K562 (cell line): ENCODE measurements at regions not wholly inside any gene's neighbourhood (a gene's known extent, or its start where the extent isn't known, plus 50 kb on each side); places are given as distances from the start of the nearest gene placed in this dataset.

Experiments used
- ATAC-seq: fragments of 200-7000 bp; cut with Tn5 transposase; 3 replicates; pipeline ENCODE4 v1.9.1; 2020; ENCODE audit warnings: moderate library complexity
- BruUV-seq: library from RNA; stranded (reverse); fragments of 400-500 nt; replicated peaks from 2 replicates; lab custom pipeline; 2021; lab: Mats Ljungman, UMichigan
- CTCF ChIA-PET: fragments of 300-600 bp; formaldehyde crosslinking; extraction: SDS; loops from one replicate; lab custom pipeline; 2021; ENCODE audit warnings: low intra/inter-chr PET ratio; lab: Yijun Ruan, JAX
- POLR2A ChIA-PET: fragments of 300-600, 350-650 bp; sonication (Branson Sonifier 250); formaldehyde crosslinking; extraction: SDS; loops from one replicate; lab custom pipeline; 2021; ENCODE audit warnings: antibody characterized with exemption, inconsistent platforms; lab: Yijun Ruan, JAX
- DNase-seq, 4 experiments: peaks; one replicate each; pipeline versions ENCODE4 v3.0.0 to v3.0.0-alpha.2; 2011 to 2018; ENCODE audit warnings: low spot score in 3 of 4, mixed read lengths in 3 of 4; ENCODE audit errors: extremely low read depth in 1 of 4
- FAIRE-seq: peaks from 2 replicates; lab custom pipeline; 2011; peaks lifted over from hg19 to GRCh38; lab: Jason Lieb, UNC
- H2AFZ ChIP-seq: 2 replicates; pipeline ENCODE4 v1.6.0; 2011; ENCODE audit warnings: low read depth, low read length, control low read depth, inconsistent platforms
- H3K27ac ChIP-seq: fragments of 200-600 bp; 3 replicates; pipeline ENCODE4 v1.8.0; 2011; ENCODE audit warnings: low read depth, mild to moderate bottlenecking, control low read depth, inconsistent platforms, low read length, moderate library complexity, mixed read lengths; ENCODE audit errors: extremely low read depth
- H3K27me3 ChIP-seq, 2 experiments: fragments of 300-600 bp in 1 of 2; 2 replicates in 1 of 2; 3 replicates in 1 of 2; pipeline versions ENCODE4 v1.6.0 to v1.8.0; 2011; ENCODE audit warnings: inconsistent platforms in 2 of 2, low read length in 2 of 2, mild to moderate bottlenecking in 1 of 2, mixed read lengths in 1 of 2, moderate library complexity in 1 of 2; ENCODE audit not compliant: control insufficient read depth in 2 of 2, insufficient read depth in 2 of 2
- H3K36me3 ChIP-seq: fragments of 300-600 bp; 3 replicates; pipeline ENCODE4 v1.8.0; 2011; ENCODE audit warnings: mild to moderate bottlenecking, low read length, inconsistent platforms; ENCODE audit not compliant: control insufficient read depth, insufficient read depth
- H3K4me1 ChIP-seq, 2 experiments: fragments of 200-600 bp in 1 of 2; replicated peaks in 1 of 2; 2 replicates in 1 of 2; 3 replicates in 1 of 2; pipeline versions ENCODE4 v1.5.1 to v1.8.0; 2011; ENCODE audit warnings: inconsistent platforms in 2 of 2, low read length in 2 of 2, mild to moderate bottlenecking in 1 of 2, mixed read lengths in 1 of 2, moderate library complexity in 1 of 2; ENCODE audit not compliant: control insufficient read depth in 2 of 2, insufficient read depth in 2 of 2
- H3K4me2 ChIP-seq: 2 replicates; pipeline ENCODE4 v1.6.1; 2011; ENCODE audit warnings: low read length, control low read depth, inconsistent platforms, mixed read lengths; ENCODE audit not compliant: insufficient read depth
- H3K4me3 ChIP-seq: fragments of 200-600 bp; sonication (generic), shearing (Covaris generic); 2 replicates; pipeline ENCODE4 v1.5.1; 2016; ENCODE audit warnings: control low read depth, inconsistent platforms
- H3K79me2 ChIP-seq: fragments of 200-600 bp; 3 replicates; pipeline ENCODE4 v1.8.0; 2011; ENCODE audit warnings: low read length, inconsistent platforms; ENCODE audit not compliant: control insufficient read depth, insufficient read depth
- H3K9ac ChIP-seq, 2 experiments: 2 replicates each; pipeline versions ENCODE4 v1.6.0 to v1.6.1; 2011; ENCODE audit warnings: low read depth in 2 of 2, low read length in 2 of 2, control low read depth in 1 of 2, inconsistent platforms in 1 of 2, mild to moderate bottlenecking in 1 of 2, mixed read lengths in 1 of 2; ENCODE audit not compliant: insufficient read depth in 1 of 2
- H3K9me1 ChIP-seq: one replicate; pipeline ENCODE4 v1.6.0; 2011; ENCODE audit warnings: inconsistent platforms, mild to moderate bottlenecking, low read length, moderate library complexity; ENCODE audit not compliant: control insufficient read depth, insufficient read depth
- H3K9me3 ChIP-seq: replicated peaks from 2 replicates; pipeline ENCODE4 v1.5.1; 2011; ENCODE audit warnings: low read depth, low read length, inconsistent platforms; ENCODE audit not compliant: control insufficient read depth, insufficient read depth
- H4K20me1 ChIP-seq: replicated peaks from 2 replicates; pipeline ENCODE4 v1.6.1; 2011; ENCODE audit warnings: low read length, inconsistent platforms, mixed read lengths; ENCODE audit not compliant: control insufficient read depth, insufficient read depth
- BHLHE40 ChIP-seq: IDR thresholded peaks from 2 replicates; pipeline ENCODE4 v1.6.1; 2011; ENCODE audit warnings: low read length, improper control_type of control experiment
- HDAC6 ChIP-seq: IDR thresholded peaks from 2 replicates; pipeline ENCODE4 v1.6.1; 2012; ENCODE audit warnings: low read depth, mild to moderate bottlenecking, control low read depth, inconsistent platforms, low read length, moderate library complexity
- KAT8 ChIP-seq: fragments of 450-650 bp; IDR thresholded peaks from 2 replicates; pipeline ENCODE4 v1.6.1; 2016; ENCODE audit warnings: low read depth, mild to moderate bottlenecking
- KDM1A ChIP-seq, 2 experiments: fragments of 450-650 bp; IDR thresholded peaks; 2 replicates each; pipeline ENCODE4 v1.6.1; 2016; ENCODE audit warnings: mild to moderate bottlenecking in 2 of 2
- LARP7 ChIP-seq: fragments of 450-650 bp; IDR thresholded peaks from 2 replicates; pipeline ENCODE4 v1.6.1; 2016
- PHF8 ChIP-seq: fragments of 200-600 bp; sonication (generic); IDR thresholded peaks from 2 replicates; pipeline ENCODE4 v1.6.1; 2012; ENCODE audit warnings: mixed run types, mild to moderate bottlenecking, inconsistent platforms, low read length, moderate library complexity, borderline replicate concordance
- PML ChIP-seq: IDR thresholded peaks from 2 replicates; pipeline ENCODE4 v1.6.1; 2012; ENCODE audit warnings: low read length, inconsistent platforms
- PYGO2 ChIP-seq: fragments of 450-650 bp; IDR thresholded peaks from 2 replicates; pipeline ENCODE4 v1.6.1; 2016; ENCODE audit warnings: mild to moderate bottlenecking, missing genetic modification characterization, moderate library complexity, missing compliant biosample characterization
- SMARCE1 ChIP-seq: fragments of 450-650 bp; IDR thresholded peaks from 2 replicates; pipeline ENCODE4 v1.7.1; 2016; ENCODE audit warnings: mild to moderate bottlenecking
- SNAPC5 ChIP-seq: fragments of 250-450 bp; sonication (Bioruptor Pico); IDR thresholded peaks from 2 replicates; pipeline ENCODE4 v1.8.0; 2021; ENCODE audit warnings: moderate library complexity, mild to moderate bottlenecking, inconsistent platforms
- SPI1 ChIP-seq: IDR thresholded peaks from 2 replicates; pipeline ENCODE4 v1.6.1; 2011; ENCODE audit warnings: low read depth, low read length, control low read depth, borderline replicate concordance
- THAP12 ChIP-seq: fragments of 250-450 bp; sonication (Bioruptor Pico); IDR thresholded peaks from 2 replicates; pipeline ENCODE4 v1.9.0; 2021; ENCODE audit warnings: mild to moderate bottlenecking, inconsistent platforms
- ZNF324 ChIP-seq: fragments of 250-450 bp; sonication (Bioruptor Pico); IDR thresholded peaks from 2 replicates; pipeline ENCODE4 v1.4.0; 2020; ENCODE audit warnings: mild to moderate bottlenecking
- ZNF766 ChIP-seq: fragments of 200-800 bp; sonication (Bioruptor generic); conservative IDR thresholded peaks from 2 replicates; pipeline ENCODE4 v1.6.1; 2016; ENCODE audit warnings: missing genetic modification characterization, missing compliant biosample characterization
- ZNF778 ChIP-seq: fragments of 450-650 bp; formaldehyde crosslinking; IDR thresholded peaks from 2 replicates; pipeline ENCODE4 v1.4.0; 2020; ENCODE audit warnings: mild to moderate bottlenecking, moderate library complexity
- WGBS: fragments of 100-300 bp; shearing (Covaris generic); methylation state at CpG from one replicate; pipeline ENCODE4 v1.1.6; 2016; ENCODE audit warnings: low coverage, mixed read lengths; ENCODE audit not compliant: insufficient coverage; ENCODE audit errors: missing lambda C conversion rate; 5-methylcytosine and 5-hydroxymethylcytosine counted together
- in situ Hi-C: fragments of 300-500 bp; cut with MboI; formaldehyde crosslinking; loops from 4 replicates; pipeline ENCODE4 v1.15.0; 2018; ENCODE audit warnings: inconsistent platforms, mixed read lengths
- intact Hi-C: fragments of 100-400 bp; cut with micrococcal nuclease; formaldehyde crosslinking; loops from 2 replicates; pipeline ENCODE4 v1.14.2; 2022
- TF ChIP-seq, protein P1 (sequence below): fragments of 250-450 bp; sonication (Bioruptor Pico); IDR thresholded peaks from 2 replicates; pipeline ENCODE4 v1.5.0; 2021; ENCODE audit warnings: mild to moderate bottlenecking, borderline replicate concordance
- TF ChIP-seq, protein P2 (sequence below): fragments of 200-800 bp; sonication (Bioruptor generic); IDR thresholded peaks from 2 replicates; pipeline ENCODE4 v1.6.1; 2017; ENCODE audit warnings: missing genetic modification characterization, missing compliant biosample characterization

DNA sequence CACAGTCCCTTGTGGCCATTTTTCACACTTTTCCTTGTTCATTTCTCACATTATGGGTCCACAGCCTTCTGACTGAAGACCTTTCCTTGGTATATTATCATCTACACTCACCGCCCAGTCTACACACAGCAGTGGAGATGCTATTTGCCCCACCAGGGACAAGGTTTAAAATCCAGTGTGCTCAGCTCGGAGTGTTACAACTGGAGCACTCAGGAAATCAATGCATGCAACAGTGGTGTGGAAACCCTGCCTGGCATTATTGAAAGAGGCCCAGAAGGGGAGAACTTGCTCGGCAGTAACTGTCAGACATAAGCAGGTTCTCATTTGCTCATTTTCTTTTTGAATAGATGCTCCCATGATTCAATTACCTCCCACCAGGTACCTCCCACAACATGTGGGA lies 340.9 kb downstream of the DHRSX start (continued):
- no peak for TF ChIP-seq PHF8
- TF ChIP-seq SMARCE1: no peak
- no peak for TF ChIP-seq SNAPC5
- TF ChIP-seq, all 486 proteins: peak for 0

- no peak overlapping the region for H3K9ac ChIP-seq
- no peaks in the 10 kb centered on the region; the same call in 1 of the 2 replicates for H4K20me1 ChIP-seq
- H3K79me2 ChIP-seq: no peaks in the 10 kb centered on the region
- no peak overlapping the region for H2AFZ ChIP-seq
- intact Hi-C loops (no loop called here), in situ Hi-C loops (no loop called here)
- no peak overlapping the region for H3K27ac ChIP-seq
- POLR2A ChIA-PET: no interaction called here
- H3K4me2 ChIP-seq: no peak overlapping the region
- H3K4me3 ChIP-seq: no peak overlapping the region
- H3K9me1 ChIP-seq: no peaks in the 10 kb centered on the region
- no peaks in the 10 kb centered on the region for H3K36me3 ChIP-seq
- DNase-seq (peak in 3 of 4 experiments; percentile 10 to 44 (median 15)), ATAC-seq (peak; percentile 39; the same call in 2 of the 3 replicates), FAIRE-seq (no peak)
- WGBS: 0% methylated on average over 4 of the region's 4 CpGs
- no peaks in the 10 kb centered on the region for H3K27me3 ChIP-seq
- CTCF ChIA-PET: no interaction called here
- H3K4me1 ChIP-seq: peaks cover 0 to 14% of the 10 kb centered on the region in 2 experiments; a peak in 3 of 5 replicates
- no peaks in the 10 kb centered on the region for H3K9me3 ChIP-seq
- no TSS peak for BruUV-seq
- TF ChIP-seq HDAC6 (no peak), THAP12 (CRISPR knock-in tag) (no peak), BHLHE40 (no peak), KAT8 (no peak), LARP7 (no peak), PML (peak; percentile 46; the same call in 1 of the 2 replicates), ZNF766 (peak; percentile 34; the same call in 1 of the 2 replicates), SPI1 (no peak), ZNF324 (CRISPR knock-in tag) (no peak), PYGO2 (no peak), ZNF778 (CRISPR knock-in tag) (no peak), KDM1A (IDR thresholded peaks at IDR 0.05) (no peak)
- TF ChIP-seq, protein P1, sequence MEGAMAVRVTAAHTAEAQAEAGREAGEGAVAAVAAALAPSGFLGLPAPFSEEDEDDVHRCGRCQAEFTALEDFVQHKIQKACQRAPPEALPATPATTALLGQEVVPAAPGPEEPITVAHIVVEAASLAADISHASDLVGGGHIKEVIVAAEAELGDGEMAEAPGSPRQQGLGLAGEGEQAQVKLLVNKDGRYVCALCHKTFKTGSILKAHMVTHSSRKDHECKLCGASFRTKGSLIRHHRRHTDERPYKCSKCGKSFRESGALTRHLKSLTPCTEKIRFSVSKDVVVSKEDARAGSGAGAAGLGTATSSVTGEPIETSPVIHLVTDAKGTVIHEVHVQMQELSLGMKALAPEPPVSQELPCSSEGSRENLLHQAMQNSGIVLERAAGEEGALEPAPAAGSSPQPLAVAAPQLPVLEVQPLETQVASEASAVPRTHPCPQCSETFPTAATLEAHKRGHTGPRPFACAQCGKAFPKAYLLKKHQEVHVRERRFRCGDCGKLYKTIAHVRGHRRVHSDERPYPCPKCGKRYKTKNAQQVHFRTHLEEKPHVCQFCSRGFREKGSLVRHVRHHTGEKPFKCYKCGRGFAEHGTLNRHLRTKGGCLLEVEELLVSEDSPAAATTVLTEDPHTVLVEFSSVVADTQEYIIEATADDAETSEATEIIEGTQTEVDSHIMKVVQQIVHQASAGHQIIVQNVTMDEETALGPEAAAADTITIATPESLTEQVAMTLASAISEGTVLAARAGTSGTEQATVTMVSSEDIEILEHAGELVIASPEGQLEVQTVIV (CRISPR knock-in tag): no peak
- TF ChIP-seq, protein P2, sequence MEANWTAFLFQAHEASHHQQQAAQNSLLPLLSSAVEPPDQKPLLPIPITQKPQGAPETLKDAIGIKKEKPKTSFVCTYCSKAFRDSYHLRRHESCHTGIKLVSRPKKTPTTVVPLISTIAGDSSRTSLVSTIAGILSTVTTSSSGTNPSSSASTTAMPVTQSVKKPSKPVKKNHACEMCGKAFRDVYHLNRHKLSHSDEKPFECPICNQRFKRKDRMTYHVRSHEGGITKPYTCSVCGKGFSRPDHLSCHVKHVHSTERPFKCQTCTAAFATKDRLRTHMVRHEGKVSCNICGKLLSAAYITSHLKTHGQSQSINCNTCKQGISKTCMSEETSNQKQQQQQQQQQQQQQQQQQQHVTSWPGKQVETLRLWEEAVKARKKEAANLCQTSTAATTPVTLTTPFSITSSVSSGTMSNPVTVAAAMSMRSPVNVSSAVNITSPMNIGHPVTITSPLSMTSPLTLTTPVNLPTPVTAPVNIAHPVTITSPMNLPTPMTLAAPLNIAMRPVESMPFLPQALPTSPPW (CRISPR knock-in tag): 0 out of 2 replicates have a peak, but pooled peaks have one; percentile 16
Observed at GRCh38 chrX:2159393-2159792, 341.4 kb downstream of the DHRSX start.
